ENCODE measurements at regions not wholly inside any gene's neighbourhood (a gene's known extent, or its start where the extent isn't known, plus 50 kb on each side); places are given as distances from the start of the nearest gene placed in this dataset.

DNA sequence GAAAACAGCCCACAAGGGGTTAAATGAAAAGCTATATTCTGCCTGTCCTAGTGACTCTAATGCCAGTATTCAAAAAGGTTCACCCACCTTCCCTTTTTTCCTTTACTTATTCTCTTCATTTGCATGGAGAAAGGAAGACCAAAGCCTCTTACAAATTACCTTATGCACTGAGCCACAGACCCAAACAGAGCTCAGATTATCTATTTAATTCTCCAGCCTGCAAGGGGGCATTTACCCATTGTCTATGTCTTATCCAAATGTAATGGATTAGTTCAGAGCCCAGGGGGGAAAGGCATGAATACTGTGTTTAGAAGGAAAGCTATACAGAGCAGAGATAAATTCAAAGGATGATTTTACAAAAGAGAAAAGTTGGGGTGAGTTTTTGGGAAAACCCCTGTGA lies 388.5 kb downstream of the OMA1 start:
- no peak for TF ChIP-seq CTCF (IDR thresholded peaks at IDR 0.05; ENCODE audit: insufficient read depth, low read depth, low read length)
- no peak for TF ChIP-seq EZH2 (IDR thresholded peaks at IDR 0.05; ENCODE audit: insufficient read depth, low read length)

Data from astrocyte (in vitro differentiated cells and primary cell).